Natural killer cell (primary cell): ENCODE measurements at regions not wholly inside any gene's neighbourhood (a gene's known extent, or its start where the extent isn't known, plus 50 kb on each side); places are given as distances from the start of the nearest gene placed in this dataset.

Experiments used
- ATAC-seq, 3 donors: fragments of 150-1000 bp in 2 of 3; fragments of 200-7000 bp in 1 of 3; cut with Tn5 transposase; 1 replicate in 1 of 3; 2 replicates in 2 of 3; pipeline ENCODE4 v1.10.0; 2021; ENCODE audit warnings: mild to moderate bottlenecking in 2 of 3, moderate library complexity in 2 of 3
- DNase-seq, 2 donors: peaks; one replicate each; pipeline versions ENCODE4 v3.0.0 to v3.0.0-alpha.2; 2013 to 2021; ENCODE audit warnings: mixed read lengths in 1 of 2
- H3K27ac ChIP-seq: one replicate; pipeline ENCODE4 v1.5.1; 2013; ENCODE audit warnings: mild to moderate bottlenecking, low read length
- H3K27me3 ChIP-seq: one replicate; pipeline ENCODE4 v1.6.1; 2013; ENCODE audit warnings: low read length; ENCODE audit not compliant: control insufficient read depth, insufficient read depth
- H3K36me3 ChIP-seq: one replicate; pipeline ENCODE4 v1.6.1; 2013; ENCODE audit warnings: low read length; ENCODE audit not compliant: control insufficient read depth, insufficient read depth
- H3K4me1 ChIP-seq: one replicate; pipeline ENCODE4 v1.6.1; 2013; ENCODE audit warnings: low read length; ENCODE audit not compliant: control insufficient read depth, insufficient read depth
- H3K4me3 ChIP-seq: one replicate; pipeline ENCODE4 v1.5.1; 2013; ENCODE audit warnings: low read length
- H3K9me3 ChIP-seq: one replicate; pipeline ENCODE4 v1.6.1; 2013; ENCODE audit warnings: low read length; ENCODE audit not compliant: control insufficient read depth, insufficient read depth
- H3K27ac Mint-ChIP-seq, 2 donors: one replicate each; pipeline ENCODE4 v1.8.0; 2022; ENCODE audit warnings: mild to moderate bottlenecking in 2 of 2, mixed read lengths in 2 of 2, moderate library complexity in 1 of 2
- H3K27me3 Mint-ChIP-seq, 2 donors: one replicate each; pipeline ENCODE4 v1.8.0; 2022; ENCODE audit warnings: low read depth in 2 of 2, mixed read lengths in 2 of 2
- H3K36me3 Mint-ChIP-seq: one replicate; pipeline ENCODE4 v1.8.0; 2022; ENCODE audit warnings: mixed read lengths
- H3K4me1 Mint-ChIP-seq, 2 donors: one replicate each; pipeline ENCODE4 v1.8.0; 2022; ENCODE audit warnings: mixed read lengths in 2 of 2
- H3K4me3 Mint-ChIP-seq: one replicate; pipeline ENCODE4 v1.8.0; 2022; ENCODE audit warnings: mild to moderate bottlenecking, moderate library complexity, mixed read lengths
- H3K9me3 Mint-ChIP-seq, 2 donors: one replicate each; pipeline ENCODE4 v1.8.0; 2022; ENCODE audit warnings: mixed read lengths in 2 of 2
- WGBS: methylation state at CpG from one replicate; pipeline ENCODE4 v1.1.7; 2013; ENCODE audit warnings: missing lambda C conversion rate; ENCODE audit not compliant: insufficient coverage; 5-methylcytosine and 5-hydroxymethylcytosine counted together
- intact Hi-C: fragments of 100-400 bp; cut with micrococcal nuclease; formaldehyde crosslinking; loops from one replicate; pipeline ENCODE4 v1.14.2; 2022
- TF ChIP-seq, protein P1 (sequence below): fragments of 200-600 bp; IDR thresholded peaks from one replicate; pipeline ENCODE4 v1.8.0; 2022; ENCODE audit warnings: antibody characterized with exemption

DNA sequence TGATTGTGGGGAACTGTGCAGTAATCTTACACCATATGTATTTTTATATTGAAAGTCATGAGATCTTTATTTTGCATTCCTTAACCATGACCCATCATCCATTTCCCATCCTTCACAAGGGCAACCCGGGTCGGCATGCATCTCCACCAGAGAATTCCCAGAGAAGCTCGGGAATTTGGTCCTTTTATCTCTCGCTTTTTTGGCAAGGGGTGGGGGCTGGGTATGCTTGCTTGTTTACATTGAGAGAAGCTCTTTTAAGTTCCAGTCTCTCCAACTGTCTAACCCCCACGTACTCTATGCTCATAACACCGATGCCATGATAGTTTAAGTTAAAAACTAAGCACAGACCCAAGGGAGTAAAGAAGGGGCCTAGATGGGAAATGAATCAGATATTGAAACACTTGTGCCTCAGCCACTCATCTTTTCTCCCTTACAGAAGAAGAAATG is 109.9 kb upstream of the NFIB start:
- Mint-ChIP-seq H3K9me3 (peaks cover 2 to 3% of the 10 kb centered on the region in 2 donors), H3K36me3 (no peaks in the 10 kb centered on the region), H3K27me3 (peaks cover 0 to 6% of the 10 kb centered on the region in 2 donors), H3K27ac (no peak overlapping the region), H3K4me3 (no peak overlapping the region), H3K4me1 (no peaks in the 10 kb centered on the region)
- no peak for ATAC-seq
- Histone ChIP-seq H3K4me1 (no peaks in the 10 kb centered on the region), H3K36me3 (no peaks in the 10 kb centered on the region), H3K9me3 (no peaks in the 10 kb centered on the region), H3K4me3 (no peak overlapping the region), H3K27ac (no peak overlapping the region), H3K27me3 (no peaks in the 10 kb centered on the region)
- WGBS: 84% methylated on average over 4 of the region's 6 CpGs
- TF ChIP-seq, protein P1, sequence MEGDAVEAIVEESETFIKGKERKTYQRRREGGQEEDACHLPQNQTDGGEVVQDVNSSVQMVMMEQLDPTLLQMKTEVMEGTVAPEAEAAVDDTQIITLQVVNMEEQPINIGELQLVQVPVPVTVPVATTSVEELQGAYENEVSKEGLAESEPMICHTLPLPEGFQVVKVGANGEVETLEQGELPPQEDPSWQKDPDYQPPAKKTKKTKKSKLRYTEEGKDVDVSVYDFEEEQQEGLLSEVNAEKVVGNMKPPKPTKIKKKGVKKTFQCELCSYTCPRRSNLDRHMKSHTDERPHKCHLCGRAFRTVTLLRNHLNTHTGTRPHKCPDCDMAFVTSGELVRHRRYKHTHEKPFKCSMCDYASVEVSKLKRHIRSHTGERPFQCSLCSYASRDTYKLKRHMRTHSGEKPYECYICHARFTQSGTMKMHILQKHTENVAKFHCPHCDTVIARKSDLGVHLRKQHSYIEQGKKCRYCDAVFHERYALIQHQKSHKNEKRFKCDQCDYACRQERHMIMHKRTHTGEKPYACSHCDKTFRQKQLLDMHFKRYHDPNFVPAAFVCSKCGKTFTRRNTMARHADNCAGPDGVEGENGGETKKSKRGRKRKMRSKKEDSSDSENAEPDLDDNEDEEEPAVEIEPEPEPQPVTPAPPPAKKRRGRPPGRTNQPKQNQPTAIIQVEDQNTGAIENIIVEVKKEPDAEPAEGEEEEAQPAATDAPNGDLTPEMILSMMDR: no peak
- intact Hi-C loops: no loop called here
- no peak for DNase-seq

DNA sequence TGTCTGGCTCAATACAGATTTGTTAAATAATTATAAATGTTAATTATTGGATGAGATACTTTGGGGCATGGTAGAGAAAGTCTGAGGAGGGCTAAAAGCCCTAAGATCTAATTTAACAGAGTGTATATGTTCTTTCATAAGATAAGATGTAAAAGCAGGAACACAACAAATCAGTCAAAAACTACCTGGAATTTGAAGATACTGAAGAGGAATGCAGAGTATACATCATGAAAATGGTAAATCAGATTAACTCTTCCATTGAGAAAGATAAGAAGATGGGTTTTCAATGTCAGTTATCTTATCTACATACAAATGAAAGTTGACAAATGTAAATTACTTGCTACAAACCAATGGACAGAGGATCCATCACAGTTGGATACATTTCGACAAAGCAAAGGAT is 107.3 kb upstream of the NFIB start:
- Histone ChIP-seq H3K4me1 (no peaks in the 10 kb centered on the region), H3K27ac (no peak overlapping the region), H3K9me3 (no peaks in the 10 kb centered on the region), H3K27me3 (no peaks in the 10 kb centered on the region), H3K36me3 (no peaks in the 10 kb centered on the region), H3K4me3 (no peak overlapping the region)
- 100% methylated on average over 1 of the region's 1 CpG for WGBS
- Mint-ChIP-seq H3K4me3 (no peak overlapping the region), H3K27ac (no peak overlapping the region), H3K27me3 (no peaks in the 10 kb centered on the region), H3K9me3 (no peaks in the 10 kb centered on the region), H3K4me1 (no peaks in the 10 kb centered on the region), H3K36me3 (no peaks in the 10 kb centered on the region)
- DNase-seq (no peak), ATAC-seq (no peak)
- TF ChIP-seq, protein P1: no peak
- intact Hi-C loops: no loop called here

- ATAC-seq (no peak), DNase-seq (no peak)
- Histone ChIP-seq H3K9me3 (no peaks in the 10 kb centered on the region), H3K27ac (no peak overlapping the region), H3K27me3 (no peaks in the 10 kb centered on the region), H3K4me1 (no peaks in the 10 kb centered on the region), H3K4me3 (no peak overlapping the region), H3K36me3 (no peaks in the 10 kb centered on the region)
- H3K27me3 Mint-ChIP-seq: no peaks in the 10 kb centered on the region
- TF ChIP-seq, protein P1: no peak
- no peak overlapping the region for H3K4me3 Mint-ChIP-seq
- intact Hi-C loops: no loop called here
- no peaks in the 10 kb centered on the region for H3K4me1 Mint-ChIP-seq
- no peaks in the 10 kb centered on the region for H3K36me3 Mint-ChIP-seq
- WGBS: 88% methylated on average over 15 of the region's 16 CpGs
- no peaks in the 10 kb centered on the region for H3K9me3 Mint-ChIP-seq
- H3K27ac Mint-ChIP-seq: no peak overlapping the region
Measured at GRCh38 chr9:14418941-14419937, 105.3 kb upstream of the NFIB start.
